ENCODE measurements at regions not wholly inside any gene's neighbourhood (a gene's known extent, or its start where the extent isn't known, plus 50 kb on each side); places are given as distances from the start of the nearest gene placed in this dataset.

DNA sequence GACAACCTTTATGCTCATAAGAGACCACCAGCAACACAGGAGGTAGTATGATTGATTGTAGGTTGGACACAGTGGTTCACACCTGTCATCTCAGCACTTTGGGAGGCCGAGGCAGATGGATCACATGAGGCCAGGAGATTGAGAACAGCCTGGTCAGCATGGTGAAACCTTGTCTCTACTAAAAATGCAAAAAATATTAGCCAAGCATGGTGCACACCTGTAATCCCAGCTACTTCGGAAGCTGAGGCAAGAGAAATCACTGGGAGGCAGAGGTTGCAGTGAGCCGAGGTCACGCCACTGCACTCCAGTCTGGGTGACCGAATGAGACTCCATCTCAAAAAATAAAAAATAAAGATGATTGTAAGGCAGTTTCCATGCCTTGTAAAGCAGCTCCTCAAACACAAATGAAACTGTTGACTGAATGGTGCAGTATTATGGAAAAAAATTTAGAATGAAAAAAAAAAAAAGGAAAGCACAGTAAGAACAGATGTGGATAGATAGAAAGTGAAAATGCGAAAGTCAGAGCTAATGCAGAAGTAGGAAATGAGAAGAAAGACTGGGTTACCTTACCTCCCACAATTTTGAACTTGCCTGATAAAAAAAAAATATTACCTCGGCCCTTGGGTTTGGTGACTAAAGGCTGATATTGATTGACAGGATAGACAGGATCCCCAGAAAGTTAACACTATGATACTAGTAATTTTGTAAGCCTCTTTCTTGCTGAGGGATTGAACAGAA is 249.2 kb upstream of the TRAM1L1 start:
- TF ChIP-seq, protein P1, sequence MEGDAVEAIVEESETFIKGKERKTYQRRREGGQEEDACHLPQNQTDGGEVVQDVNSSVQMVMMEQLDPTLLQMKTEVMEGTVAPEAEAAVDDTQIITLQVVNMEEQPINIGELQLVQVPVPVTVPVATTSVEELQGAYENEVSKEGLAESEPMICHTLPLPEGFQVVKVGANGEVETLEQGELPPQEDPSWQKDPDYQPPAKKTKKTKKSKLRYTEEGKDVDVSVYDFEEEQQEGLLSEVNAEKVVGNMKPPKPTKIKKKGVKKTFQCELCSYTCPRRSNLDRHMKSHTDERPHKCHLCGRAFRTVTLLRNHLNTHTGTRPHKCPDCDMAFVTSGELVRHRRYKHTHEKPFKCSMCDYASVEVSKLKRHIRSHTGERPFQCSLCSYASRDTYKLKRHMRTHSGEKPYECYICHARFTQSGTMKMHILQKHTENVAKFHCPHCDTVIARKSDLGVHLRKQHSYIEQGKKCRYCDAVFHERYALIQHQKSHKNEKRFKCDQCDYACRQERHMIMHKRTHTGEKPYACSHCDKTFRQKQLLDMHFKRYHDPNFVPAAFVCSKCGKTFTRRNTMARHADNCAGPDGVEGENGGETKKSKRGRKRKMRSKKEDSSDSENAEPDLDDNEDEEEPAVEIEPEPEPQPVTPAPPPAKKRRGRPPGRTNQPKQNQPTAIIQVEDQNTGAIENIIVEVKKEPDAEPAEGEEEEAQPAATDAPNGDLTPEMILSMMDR (IDR thresholded peaks at IDR 0.05; ENCODE audit: borderline replicate concordance): no peak
- no peaks in the 10 kb centered on the region for H3K36me3 ChIP-seq
- peaks cover 17% of the 10 kb centered on the region for H3K9me3 ChIP-seq (replicated peaks)
- no peaks in the 10 kb centered on the region for H3K27me3 ChIP-seq (ENCODE audit: low read depth)
- intact Hi-C loops (cut with micrococcal nuclease): no loop called here
- no peak overlapping the region for H3K4me3 ChIP-seq
- H3K4me1 ChIP-seq: no peaks in the 10 kb centered on the region
- no peak for DNase-seq
- H3K27ac ChIP-seq (replicated peaks): no peak overlapping the region

DNA sequence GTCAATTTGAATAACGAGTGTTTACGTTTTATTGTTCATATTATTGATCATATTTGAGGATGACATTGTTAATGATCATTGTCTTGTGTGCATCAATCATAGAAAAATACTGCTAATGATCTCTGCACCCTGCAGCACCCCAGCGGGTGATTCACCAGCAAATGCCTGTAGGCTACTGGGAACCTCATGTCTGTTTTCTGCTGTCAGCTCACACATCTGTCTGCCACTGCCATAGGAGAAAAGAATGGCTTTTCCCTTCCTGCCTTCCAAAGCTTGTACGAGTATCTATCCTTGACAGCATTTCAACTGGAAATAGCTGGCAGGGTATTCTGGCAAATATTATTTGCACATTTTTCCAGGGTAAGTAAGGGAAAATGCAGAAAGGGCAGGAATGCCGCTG is 272.1 kb upstream of the TRAM1L1 start:
- Histone ChIP-seq H3K27me3 (ENCODE audit: low read depth) (no peaks in the 10 kb centered on the region), H3K27ac (replicated peaks) (no peak overlapping the region), H3K9me3 (replicated peaks) (no peaks in the 10 kb centered on the region), H3K4me3 (no peak overlapping the region), H3K36me3 (no peaks in the 10 kb centered on the region), H3K4me1 (no peaks in the 10 kb centered on the region)
- intact Hi-C loops (cut with micrococcal nuclease): no loop called here
- TF ChIP-seq, protein P1 (IDR thresholded peaks at IDR 0.05; ENCODE audit: borderline replicate concordance): no peak
- DNase-seq: no peak

DNA sequence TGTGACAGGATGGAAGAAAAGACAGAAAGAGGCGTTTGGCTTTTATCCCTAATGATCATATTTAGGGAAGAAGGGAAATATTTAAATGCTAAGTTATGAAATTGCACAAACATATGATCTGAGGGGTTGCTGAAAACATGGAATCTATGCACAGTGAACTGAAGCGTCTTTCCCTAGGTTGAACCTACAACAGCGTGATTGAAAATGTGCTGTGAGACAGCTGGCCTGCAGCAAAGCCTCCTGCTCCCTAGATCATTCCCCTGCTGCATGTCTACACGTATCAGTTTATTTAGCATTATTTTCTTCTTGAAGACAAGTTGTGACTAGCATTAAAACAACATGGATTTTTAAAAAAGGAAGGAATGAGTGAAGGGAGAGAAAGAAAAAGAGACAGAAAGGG is 272.5 kb upstream of the TRAM1L1 start:
- intact Hi-C loops (cut with micrococcal nuclease): no loop called here
- TF ChIP-seq, protein P1 (IDR thresholded peaks at IDR 0.05; ENCODE audit: borderline replicate concordance): no peak
- H3K9me3 ChIP-seq (replicated peaks): no peaks in the 10 kb centered on the region
- DNase-seq: no peak
- no peak overlapping the region for H3K27ac ChIP-seq (replicated peaks)
- H3K36me3 ChIP-seq: no peaks in the 10 kb centered on the region
- no peaks in the 10 kb centered on the region for H3K4me1 ChIP-seq
- no peaks in the 10 kb centered on the region for H3K27me3 ChIP-seq (ENCODE audit: low read depth)
- no peak overlapping the region for H3K4me3 ChIP-seq

DNA sequence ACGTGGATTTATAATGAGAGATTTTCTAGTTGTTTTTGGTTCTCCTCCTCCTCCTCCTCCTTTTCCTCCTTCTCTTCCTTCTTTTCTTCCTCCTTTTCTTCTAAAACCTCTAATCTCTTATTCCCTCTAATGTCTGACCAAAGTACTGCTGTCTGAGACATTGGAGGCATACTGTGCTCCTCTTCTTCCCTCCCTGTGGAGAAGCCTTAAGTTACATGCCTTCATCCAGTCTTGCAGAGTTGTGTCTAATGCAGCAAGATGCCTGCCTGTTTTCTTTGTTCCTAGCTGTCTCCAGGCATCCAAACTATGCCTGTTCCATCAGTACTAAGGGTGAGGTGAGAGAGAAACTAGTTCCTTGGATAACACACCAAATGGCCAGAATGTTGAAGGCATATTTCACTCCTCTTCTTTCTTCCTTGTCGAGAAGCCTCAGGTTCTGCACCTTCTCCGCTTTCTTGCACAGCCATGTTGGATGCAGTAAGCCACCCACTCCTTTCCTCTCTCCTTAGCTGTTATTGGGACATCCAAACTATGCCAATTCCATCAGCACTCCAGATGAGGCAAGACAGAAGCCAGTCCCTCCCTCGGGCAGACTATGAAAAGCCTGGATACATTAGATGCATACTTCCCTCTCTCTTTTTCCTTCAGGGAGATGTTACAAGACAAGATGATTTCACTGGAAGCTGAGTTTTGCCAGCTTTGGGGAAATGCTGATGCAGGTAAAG is 285.7 kb upstream of the TRAM1L1 start:
- no peak overlapping the region for H3K27ac ChIP-seq (replicated peaks)
- H3K36me3 ChIP-seq: no peaks in the 10 kb centered on the region
- no peaks in the 10 kb centered on the region for H3K27me3 ChIP-seq (ENCODE audit: low read depth)
- TF ChIP-seq, protein P1 (IDR thresholded peaks at IDR 0.05; ENCODE audit: borderline replicate concordance): no peak
- no peaks in the 10 kb centered on the region for H3K4me1 ChIP-seq
- no peaks in the 10 kb centered on the region for H3K9me3 ChIP-seq (replicated peaks)
- DNase-seq: no peak
- intact Hi-C loops (cut with micrococcal nuclease): no loop called here
- H3K4me3 ChIP-seq: no peak overlapping the region

DNA sequence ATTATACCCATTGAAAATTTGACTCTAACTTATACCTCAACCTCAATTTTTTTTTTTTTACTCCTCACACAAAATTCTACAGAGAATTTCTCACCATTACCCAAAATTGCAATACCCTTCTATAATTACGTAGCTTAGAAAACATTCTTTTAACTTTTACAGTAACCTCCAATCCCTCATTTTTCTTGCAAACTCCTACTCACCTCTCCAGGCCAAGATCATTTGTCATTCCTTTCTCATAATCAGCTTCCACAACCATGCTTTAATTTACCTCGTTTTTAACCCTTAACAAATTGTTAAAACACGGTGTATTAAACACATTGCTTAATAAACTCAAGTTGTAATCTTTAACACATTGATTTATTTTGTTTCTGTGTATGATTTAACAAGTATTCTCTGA is 289.7 kb upstream of the TRAM1L1 start:
- DNase-seq: no peak
- intact Hi-C loops (cut with micrococcal nuclease): no loop called here
- Histone ChIP-seq H3K4me3 (no peak overlapping the region), H3K9me3 (replicated peaks) (no peaks in the 10 kb centered on the region), H3K36me3 (no peaks in the 10 kb centered on the region), H3K4me1 (no peaks in the 10 kb centered on the region), H3K27me3 (ENCODE audit: low read depth) (no peaks in the 10 kb centered on the region), H3K27ac (replicated peaks) (no peak overlapping the region)
- TF ChIP-seq, protein P1 (IDR thresholded peaks at IDR 0.05; ENCODE audit: borderline replicate concordance): no peak
